ENCODE measurements at regions not wholly inside any gene's neighbourhood (a gene's known extent, or its start where the extent isn't known, plus 50 kb on each side); places are given as distances from the start of the nearest gene placed in this dataset.

DNA sequence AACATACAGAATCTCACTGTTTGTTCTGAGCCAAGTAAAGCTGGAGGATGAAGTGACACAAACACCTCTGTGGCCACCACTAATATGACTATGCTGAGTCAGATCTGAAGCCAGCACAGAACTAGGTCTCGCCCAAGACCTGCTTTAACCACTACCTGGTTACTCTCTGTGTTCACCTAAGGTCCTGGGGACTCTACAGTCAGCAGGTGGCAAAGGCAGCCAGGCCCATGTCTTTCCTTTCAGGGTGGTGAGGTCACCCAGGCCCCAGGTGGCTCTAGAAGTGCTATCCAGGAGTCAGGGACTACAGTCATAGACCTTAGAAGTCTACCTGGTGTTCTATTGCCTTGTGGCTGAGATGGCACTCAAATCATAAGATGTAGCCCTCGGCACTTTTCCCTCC is 287.9 kb upstream of the ARRDC4 start:
- no peak for ATAC-seq
- TF ChIP-seq, protein P1, sequence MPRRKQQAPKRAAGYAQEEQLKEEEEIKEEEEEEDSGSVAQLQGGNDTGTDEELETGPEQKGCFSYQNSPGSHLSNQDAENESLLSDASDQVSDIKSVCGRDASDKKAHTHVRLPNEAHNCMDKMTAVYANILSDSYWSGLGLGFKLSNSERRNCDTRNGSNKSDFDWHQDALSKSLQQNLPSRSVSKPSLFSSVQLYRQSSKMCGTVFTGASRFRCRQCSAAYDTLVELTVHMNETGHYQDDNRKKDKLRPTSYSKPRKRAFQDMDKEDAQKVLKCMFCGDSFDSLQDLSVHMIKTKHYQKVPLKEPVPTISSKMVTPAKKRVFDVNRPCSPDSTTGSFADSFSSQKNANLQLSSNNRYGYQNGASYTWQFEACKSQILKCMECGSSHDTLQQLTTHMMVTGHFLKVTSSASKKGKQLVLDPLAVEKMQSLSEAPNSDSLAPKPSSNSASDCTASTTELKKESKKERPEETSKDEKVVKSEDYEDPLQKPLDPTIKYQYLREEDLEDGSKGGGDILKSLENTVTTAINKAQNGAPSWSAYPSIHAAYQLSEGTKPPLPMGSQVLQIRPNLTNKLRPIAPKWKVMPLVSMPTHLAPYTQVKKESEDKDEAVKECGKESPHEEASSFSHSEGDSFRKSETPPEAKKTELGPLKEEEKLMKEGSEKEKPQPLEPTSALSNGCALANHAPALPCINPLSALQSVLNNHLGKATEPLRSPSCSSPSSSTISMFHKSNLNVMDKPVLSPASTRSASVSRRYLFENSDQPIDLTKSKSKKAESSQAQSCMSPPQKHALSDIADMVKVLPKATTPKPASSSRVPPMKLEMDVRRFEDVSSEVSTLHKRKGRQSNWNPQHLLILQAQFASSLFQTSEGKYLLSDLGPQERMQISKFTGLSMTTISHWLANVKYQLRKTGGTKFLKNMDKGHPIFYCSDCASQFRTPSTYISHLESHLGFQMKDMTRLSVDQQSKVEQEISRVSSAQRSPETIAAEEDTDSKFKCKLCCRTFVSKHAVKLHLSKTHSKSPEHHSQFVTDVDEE (CRISPR knock-in tag; IDR thresholded peaks at IDR 0.05) = no peak
- no peak for TF ChIP-seq ARNTL (CRISPR knock-in tag; IDR thresholded peaks at IDR 0.05; ENCODE audit: borderline replicate concordance, low read depth)
- no peak for TF ChIP-seq CSRNP3 (CRISPR knock-in tag; IDR thresholded peaks at IDR 0.05)
- TF ChIP-seq POU6F1 (CRISPR knock-in tag; IDR thresholded peaks at IDR 0.05; ENCODE audit: borderline replicate concordance, low read depth) = no peak
- no peak for TF ChIP-seq OSR1 (CRISPR knock-in tag; IDR thresholded peaks at IDR 0.05)
- TF ChIP-seq ESRRG (CRISPR knock-in tag; IDR thresholded peaks at IDR 0.05) = no peak
- no peak for TF ChIP-seq ZNF565 (CRISPR knock-in tag; conservative IDR thresholded peaks at IDR 0.05; ENCODE audit: low read depth)
- TF ChIP-seq SNAI2 (CRISPR knock-in tag; IDR thresholded peaks at IDR 0.05) = no peak
- no peak for TF ChIP-seq ZNF70 (CRISPR knock-in tag; IDR thresholded peaks at IDR 0.05)
- no peak for TF ChIP-seq PATZ1 (CRISPR knock-in tag; IDR thresholded peaks at IDR 0.05; ENCODE audit: borderline replicate concordance)
- TF ChIP-seq PPARA (CRISPR knock-in tag; IDR thresholded peaks at IDR 0.05; ENCODE audit: borderline replicate concordance) = no peak
- no peak for TF ChIP-seq ZNF8 (CRISPR knock-in tag; IDR thresholded peaks at IDR 0.05)
- TF ChIP-seq, protein P2, sequence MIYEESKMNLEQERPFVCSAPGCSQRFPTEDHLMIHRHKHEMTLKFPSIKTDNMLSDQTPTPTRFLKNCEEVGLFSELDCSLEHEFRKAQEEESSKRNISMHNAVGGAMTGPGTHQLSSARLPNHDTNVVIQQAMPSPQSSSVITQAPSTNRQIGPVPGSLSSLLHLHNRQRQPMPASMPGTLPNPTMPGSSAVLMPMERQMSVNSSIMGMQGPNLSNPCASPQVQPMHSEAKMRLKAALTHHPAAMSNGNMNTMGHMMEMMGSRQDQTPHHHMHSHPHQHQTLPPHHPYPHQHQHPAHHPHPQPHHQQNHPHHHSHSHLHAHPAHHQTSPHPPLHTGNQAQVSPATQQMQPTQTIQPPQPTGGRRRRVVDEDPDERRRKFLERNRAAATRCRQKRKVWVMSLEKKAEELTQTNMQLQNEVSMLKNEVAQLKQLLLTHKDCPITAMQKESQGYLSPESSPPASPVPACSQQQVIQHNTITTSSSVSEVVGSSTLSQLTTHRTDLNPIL (CRISPR knock-in tag; IDR thresholded peaks at IDR 0.05; ENCODE audit: low read depth) = no peak
- TF ChIP-seq TOX (CRISPR knock-in tag; IDR thresholded peaks at IDR 0.05; ENCODE audit: borderline replicate concordance) = no peak
- no peak for TF ChIP-seq ZFP30 (CRISPR knock-in tag; IDR thresholded peaks at IDR 0.05)

- TF ChIP-seq SNAI2 (CRISPR knock-in tag; IDR thresholded peaks at IDR 0.05) (no peak), BACH2 (CRISPR knock-in tag; IDR thresholded peaks at IDR 0.05; ENCODE audit: borderline replicate concordance) (no peak), ARNTL (CRISPR knock-in tag; IDR thresholded peaks at IDR 0.05; ENCODE audit: borderline replicate concordance, low read depth) (no peak), ZC3H10 (CRISPR knock-in tag; IDR thresholded peaks at IDR 0.05) (no peak), PPARA (CRISPR knock-in tag; IDR thresholded peaks at IDR 0.05; ENCODE audit: borderline replicate concordance) (no peak), CSDC2 (CRISPR knock-in tag; IDR thresholded peaks at IDR 0.05) (no peak), ESRRG (CRISPR knock-in tag; IDR thresholded peaks at IDR 0.05) (no peak)
- no peak for ATAC-seq
These were observed 281.8 kb upstream of the ARRDC4 start for GRCh38 chr15:97678656-97679055.

- ATAC-seq = no peak
- no peak for TF ChIP-seq POU6F1 (CRISPR knock-in tag; IDR thresholded peaks at IDR 0.05; ENCODE audit: borderline replicate concordance, low read depth)
- no peak for TF ChIP-seq PPARA (CRISPR knock-in tag; IDR thresholded peaks at IDR 0.05; ENCODE audit: borderline replicate concordance)
- TF ChIP-seq TOX (CRISPR knock-in tag; IDR thresholded peaks at IDR 0.05; ENCODE audit: borderline replicate concordance) = no peak
- TF ChIP-seq ZNF70 (CRISPR knock-in tag; IDR thresholded peaks at IDR 0.05) = no peak
- TF ChIP-seq OSR1 (CRISPR knock-in tag; IDR thresholded peaks at IDR 0.05) = no peak
- TF ChIP-seq SNAI2 (CRISPR knock-in tag; IDR thresholded peaks at IDR 0.05) = no peak
- TF ChIP-seq, protein P2 (CRISPR knock-in tag; IDR thresholded peaks at IDR 0.05; ENCODE audit: low read depth) = no peak
- no peak for TF ChIP-seq ZC3H10 (CRISPR knock-in tag; IDR thresholded peaks at IDR 0.05)
These were observed 281.3 kb upstream of the ARRDC4 start for GRCh38 chr15:97679106-97679688.

All from SK-N-SH treated with all-trans-retinoic acid at 6 μM for 48 hours (cell line).